Breast epithelium (tissue), 3 donors: ENCODE measurements at regions not wholly inside any gene's neighbourhood (a gene's known extent, or its start where the extent isn't known, plus 50 kb on each side); places are given as distances from the start of the nearest gene placed in this dataset.

Source experiments
- CTCF ChIP-seq, 3 donors: fragments of 450-650 bp; IDR thresholded peaks; one replicate each; pipeline ENCODE4 v1.5.1; 2016 to 2017; ENCODE audit warnings: antibody characterized with exemption in 3 of 3, mild to moderate bottlenecking in 3 of 3, moderate library complexity in 3 of 3
- POLR2A ChIP-seq: fragments of 450-650 bp; IDR thresholded peaks from one replicate; pipeline ENCODE4 v1.6.1; 2016; ENCODE audit warnings: antibody characterized with exemption, mild to moderate bottlenecking, moderate library complexity

- TF ChIP-seq POLR2A (no peak), CTCF (IDR thresholded peaks at IDR 0.05) (no peak)
Measured at GRCh38 chr12:84113666-84114065, 798.9 kb downstream of the SLC6A15 start.
